NOMO-1 (cell line): ENCODE measurements at regions not wholly inside any gene's neighbourhood (a gene's known extent, or its start where the extent isn't known, plus 50 kb on each side); places are given as distances from the start of the nearest gene placed in this dataset.
"Not testable (repeated sequence)": the region's sequence is repeated elsewhere in the genome, so short reads cannot be mapped to it uniquely, and the experiment has no call there.

Experiments
- DNase-seq, 2 experiments: peaks; one replicate each; lab custom pipeline; 2025; ENCODE audit not compliant: unreplicated experiment in 2 of 2; lab: John Stamatoyannopoulos, UW

DNA sequence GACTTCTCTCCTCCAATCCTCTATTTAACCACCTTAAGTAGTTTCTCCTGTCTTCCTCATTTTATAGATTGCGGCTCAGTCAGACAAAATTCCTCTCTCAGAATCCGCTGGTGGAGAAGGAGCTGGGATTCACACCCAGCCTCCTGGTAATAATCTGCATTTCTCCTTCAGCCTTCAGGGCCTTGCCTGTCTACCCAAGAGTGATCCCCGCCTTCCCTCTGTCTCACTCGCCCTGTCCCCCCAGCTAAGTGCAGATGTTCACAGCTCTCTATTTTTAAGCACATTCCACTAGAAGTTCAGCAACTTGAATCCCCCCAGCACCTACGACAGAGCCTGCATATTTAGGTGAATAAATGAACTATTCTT, 212.5 kb upstream of the HAAO start:
- DNase-seq: no peak

DNA sequence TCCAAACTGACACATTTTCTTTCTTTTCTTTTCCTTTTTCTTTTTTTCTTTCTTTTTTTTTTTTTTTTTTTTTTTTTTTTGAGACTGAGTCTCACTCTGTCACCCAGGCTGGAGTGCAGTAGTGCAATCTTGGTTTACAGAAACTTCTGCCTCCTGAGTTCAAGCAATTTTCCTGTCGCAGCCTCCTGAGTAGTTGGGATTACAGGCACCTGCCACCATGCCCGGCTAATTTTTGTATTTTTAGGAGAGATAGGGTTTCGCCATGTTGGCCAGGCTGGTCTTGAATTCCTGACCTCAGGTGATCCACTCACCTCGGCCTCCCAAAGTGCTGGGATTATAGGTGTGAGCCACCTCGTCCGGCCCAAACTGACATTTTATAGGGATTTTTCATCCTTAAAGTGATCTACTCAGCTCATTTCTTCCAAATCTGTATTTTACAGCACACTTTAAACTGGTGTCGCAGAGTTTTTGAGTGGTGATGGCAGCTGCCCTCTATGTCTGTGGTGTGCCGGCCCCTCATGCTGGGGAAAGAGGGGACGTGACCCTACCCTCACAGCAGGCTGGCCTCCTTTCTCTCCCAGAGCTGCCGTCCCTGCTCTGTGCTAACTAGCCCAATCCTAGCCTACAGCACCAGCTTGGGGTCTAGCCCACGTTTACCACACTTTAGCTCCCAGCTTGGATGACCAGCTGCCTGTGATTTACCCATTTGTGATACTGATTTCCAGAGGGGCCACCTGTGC, 211.9 kb upstream of the HAAO start:
- not testable (repeated sequence) for DNase-seq

DNA sequence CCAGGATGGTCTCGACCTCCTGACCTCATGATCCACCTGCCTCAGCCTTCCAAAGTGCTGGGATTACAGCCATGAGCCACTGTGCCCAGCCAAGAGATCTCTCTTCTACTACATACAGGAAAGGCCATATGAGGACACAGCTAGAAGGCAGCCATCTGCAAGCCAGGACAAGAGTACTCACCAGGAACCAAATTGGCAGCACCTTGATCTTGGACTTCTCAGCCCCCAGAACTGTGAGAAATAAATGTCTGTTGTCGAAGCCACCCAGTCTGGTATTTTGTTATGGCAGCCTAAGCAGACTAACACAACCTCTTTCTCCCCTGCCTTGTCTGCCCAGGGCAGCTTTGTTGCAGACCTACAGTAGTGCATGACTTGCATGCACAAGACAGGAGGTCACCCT, 211.3 kb upstream of the HAAO start:
- DNase-seq: no peak

- no peak for DNase-seq
Measured at GRCh38 chr2:43001787-43002468, 209.5 kb upstream of the HAAO start.

- DNase-seq: no peak
Measured at GRCh38 chr2:43001055-43001378, 208.6 kb upstream of the HAAO start.

GRCh38 chr2:43000242-43001054, 208.1 kb upstream of the HAAO start:
- DNase-seq: no peak

GRCh38 chr2:42999856-43000241, 207.5 kb upstream of the HAAO start:
- DNase-seq: no peak

GRCh38 chr2:42999391-42999841, 207.0 kb upstream of the HAAO start:
- no peak for DNase-seq

- no peak for DNase-seq
Measured at GRCh38 chr2:42998721-42999120, 206.3 kb upstream of the HAAO start.

- no peak for DNase-seq
Measured at GRCh38 chr2:42996528-42996927, 204.1 kb upstream of the HAAO start.

DNA sequence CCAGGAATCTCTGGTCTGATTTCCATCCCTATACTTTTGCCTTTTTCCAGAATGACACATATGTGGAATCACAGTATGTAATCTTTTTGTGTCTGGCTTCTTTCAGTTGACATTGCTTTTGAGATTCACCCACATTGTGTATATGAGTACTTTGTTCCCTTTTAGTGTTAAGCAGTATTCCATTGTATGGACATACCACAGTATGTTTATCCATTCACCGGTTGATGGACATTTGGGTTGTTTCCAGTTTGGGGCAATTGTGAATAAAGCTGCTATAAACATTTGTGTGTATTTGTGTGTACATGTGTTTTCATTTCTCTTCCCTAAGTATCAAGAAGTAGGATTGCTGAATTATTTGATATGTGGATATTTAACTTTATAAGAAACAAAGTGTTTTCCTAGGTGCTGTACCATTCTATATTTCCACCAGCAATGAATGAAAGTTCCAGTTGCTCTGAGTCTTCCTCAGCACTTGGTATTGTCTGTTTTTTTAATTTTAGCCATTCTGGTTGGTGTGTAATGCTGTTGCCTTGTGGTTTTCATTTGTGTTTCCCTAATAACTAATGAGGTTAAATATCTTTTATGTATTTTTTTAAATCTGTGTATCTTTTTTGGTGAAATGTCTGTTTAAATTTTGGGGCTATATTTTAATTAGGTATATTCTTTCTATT, 203.5 kb upstream of the HAAO start:
- no peak for DNase-seq

GRCh38 chr2:42989283-42990081, 197.1 kb upstream of the HAAO start:
- DNase-seq: not testable (repeated sequence)

DNA sequence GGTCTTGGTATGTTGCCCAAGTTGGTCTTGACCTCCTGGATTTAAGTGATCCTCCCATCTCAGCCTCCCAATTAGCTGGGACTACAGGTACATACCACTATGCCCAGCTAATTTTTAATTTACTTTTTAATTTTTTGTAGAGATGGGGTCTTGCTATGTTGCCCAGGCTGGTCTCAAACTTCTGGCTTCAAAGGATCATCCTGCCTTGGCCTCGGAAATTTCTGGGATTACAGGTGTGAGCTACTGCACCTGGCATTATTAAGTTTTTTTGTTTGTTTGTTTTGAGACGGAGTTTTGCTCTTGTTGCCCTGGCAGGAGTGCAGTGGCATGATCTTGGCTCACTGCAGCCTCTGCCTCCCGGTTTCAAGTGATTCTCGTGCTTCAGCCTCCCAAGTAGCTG, 195.7 kb upstream of the HAAO start:
- DNase-seq: not testable (repeated sequence)

GRCh38 chr2:42987112-42987922, 194.9 kb upstream of the HAAO start:
- no peak for DNase-seq

DNA sequence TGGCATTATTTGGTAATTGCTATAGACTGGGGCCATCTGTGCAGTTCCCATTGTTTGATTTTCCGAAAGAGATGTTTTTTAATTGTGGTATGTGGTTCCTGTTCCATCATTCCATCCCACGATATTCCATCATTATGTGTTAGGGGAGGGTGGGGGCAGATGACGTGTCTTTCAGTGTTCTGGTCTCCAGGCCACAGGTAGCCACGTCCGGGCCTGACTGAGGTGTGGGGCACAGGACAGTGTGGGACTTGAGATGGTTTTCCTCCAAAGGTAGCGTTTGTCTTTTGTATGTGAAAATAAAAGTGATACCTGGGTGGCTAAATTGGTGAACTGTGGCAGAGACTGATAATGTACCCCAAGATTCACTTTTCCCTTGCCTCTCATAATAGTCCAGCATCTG, 192.2 kb upstream of the HAAO start:
- no peak for DNase-seq

- no peak for DNase-seq
Measured at GRCh38 chr2:42984081-42984480, 191.7 kb upstream of the HAAO start.

GRCh38 chr2:42980764-42981416, 188.5 kb upstream of the HAAO start:
- DNase-seq: no peak

GRCh38 chr2:42979870-42980763, 187.7 kb upstream of the HAAO start:
- no peak for DNase-seq
